Gastrocnemius medialis (tissue), 4 donors: ENCODE measurements at regions not wholly inside any gene's neighbourhood (a gene's known extent, or its start where the extent isn't known, plus 50 kb on each side); places are given as distances from the start of the nearest gene placed in this dataset.

ENCODE experiments used
- ATAC-seq, 2 donors: fragments of 150-250 bp; one replicate each; pipeline ENCODE4 v1.9.1; 2016
- DNase-seq, 2 donors: peaks; one replicate each; pipeline ENCODE4 v3.0.0-alpha.2; 2019
- H3K27ac ChIP-seq, 4 donors: fragments of 200-600 bp; sonication (generic); 1 replicate in 1 of 4; 2 replicates in 3 of 4; pipeline ENCODE4 v1.5.1; 2016 to 2018; ENCODE audit warnings: mild to moderate bottlenecking in 2 of 4, moderate library complexity in 1 of 4
- H3K27me3 ChIP-seq, 3 donors: fragments of 200-600 bp; sonication (generic) in 2 of 3; 1 replicate in 1 of 3; 2 replicates in 2 of 3; pipeline versions ENCODE4 v1.5.1 to v1.6.0; 2016 to 2019; ENCODE audit warnings: mild to moderate bottlenecking in 1 of 3, moderate library complexity in 1 of 3
- H3K36me3 ChIP-seq, 2 donors: fragments of 200-600 bp; sonication (generic) in 1 of 2; one replicate each; pipeline ENCODE4 v1.5.1; 2017 to 2018
- H3K4me1 ChIP-seq, 2 donors: fragments of 200-600 bp; sonication (generic) in 1 of 2; one replicate each; pipeline ENCODE4 v1.5.1; 2016 to 2017; ENCODE audit warnings: mild to moderate bottlenecking in 2 of 2
- H3K4me3 ChIP-seq, 4 donors: fragments of 200-600 bp; sonication (generic) in 3 of 4; 1 replicate in 1 of 4; 2 replicates in 3 of 4; pipeline ENCODE4 v1.5.1; 2016 to 2019; ENCODE audit warnings: mild to moderate bottlenecking in 2 of 4
- H3K9me3 ChIP-seq, 3 donors: fragments of 200-600 bp; sonication (generic) in 2 of 3; 1 replicate in 1 of 3; 2 replicates in 2 of 3; pipeline ENCODE4 v1.5.1; 2016 to 2019
- CTCF ChIP-seq, 5 experiments: fragments of 450-650 bp in 3 of 5; fragments of 200-600 bp in 2 of 5; sonication (generic) in 2 of 5; IDR thresholded peaks in 4 of 5; conservative IDR thresholded peaks in 1 of 5; 1 replicate in 4 of 5; 2 replicates in 1 of 5; pipeline ENCODE4 v1.5.1; 2016 to 2019; ENCODE audit warnings: antibody characterized with exemption in 5 of 5, mild to moderate bottlenecking in 3 of 5, moderate library complexity in 3 of 5
- POLR2A ChIP-seq, 2 donors: fragments of 450-650 bp; IDR thresholded peaks; one replicate each; pipeline ENCODE4 v1.6.1; 2017; ENCODE audit warnings: antibody characterized with exemption in 2 of 2, mild to moderate bottlenecking in 2 of 2, moderate library complexity in 2 of 2
- in situ Hi-C, 4 donors: fragments of 200-750 bp; cut with MboI; loops; one replicate each; pipeline versions ENCODE4 v1.15.0 to v1.8.0; 2017; ENCODE audit warnings: low sequenced_read_pairs in 4 of 4
- intact Hi-C: fragments of 100-400 bp; cut with DNase I; formaldehyde crosslinking; loops from one replicate; pipeline ENCODE4 v1.15.1; 2023; ENCODE audit warnings: low total_unique reads

DNA sequence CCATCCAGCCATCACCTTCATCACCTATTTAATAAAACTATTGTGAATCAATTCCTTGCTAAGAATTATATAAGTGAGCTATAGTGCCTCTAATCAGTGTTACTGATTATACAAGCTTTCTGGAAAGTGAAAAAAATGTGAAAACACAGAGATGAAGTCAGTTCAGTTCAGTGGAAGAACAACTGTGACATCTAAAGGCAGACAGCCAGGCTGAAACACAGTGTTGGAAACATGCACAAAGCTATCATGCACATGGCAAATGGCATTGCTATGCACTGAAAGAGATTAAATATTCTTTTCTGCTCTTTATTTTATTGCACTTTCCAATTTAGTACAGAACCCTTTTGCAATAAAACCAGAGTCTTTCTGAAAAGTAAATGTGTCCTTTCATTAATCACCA, 294.0 kb downstream of the RBM26 start:
- no peak for ATAC-seq
- TF ChIP-seq POLR2A (IDR thresholded peaks at IDR 0.05) (no peak), CTCF (IDR thresholded peaks at IDR 0.05 in 4 of 5, conservative IDR thresholded peaks at IDR 0.05 in 1 of 5) (no peak)

DNA sequence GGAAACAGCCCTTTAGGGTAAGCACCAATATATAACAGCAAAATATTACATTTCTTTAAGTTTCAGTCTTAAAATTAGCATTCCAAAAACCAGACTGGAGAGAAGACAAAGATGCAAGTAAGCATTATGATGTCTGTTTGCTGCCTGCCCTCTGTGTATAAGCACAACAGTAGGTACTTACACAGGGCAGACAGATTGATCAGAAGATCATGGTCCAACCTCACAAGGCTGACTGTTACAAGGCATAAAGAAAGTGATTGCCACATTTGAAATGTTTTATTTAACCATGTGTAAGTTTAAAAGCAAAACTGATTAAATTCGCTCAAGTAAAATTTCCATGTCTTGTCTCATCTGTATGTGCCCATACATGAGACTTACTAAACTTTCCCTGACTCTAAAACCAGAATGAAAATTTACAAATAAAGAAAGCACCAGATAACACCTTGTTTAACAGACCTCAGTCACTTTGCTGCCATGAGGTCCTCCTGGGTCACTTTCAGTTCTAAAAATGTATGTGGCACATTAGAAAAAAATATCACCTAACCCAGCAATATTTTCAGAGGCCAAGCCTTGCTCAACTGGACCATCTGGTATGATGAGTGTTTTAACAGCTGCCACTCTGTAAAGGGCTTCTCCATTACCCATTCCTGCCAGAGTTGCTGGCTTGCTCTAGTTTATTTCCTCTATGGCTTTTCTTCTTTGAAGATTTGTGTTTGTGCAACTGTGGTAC, 297.0 kb downstream of the RBM26 start:
- DNase-seq = no peak
- no peaks in the 10 kb centered on the region for H3K27me3 ChIP-seq
- H3K9me3 ChIP-seq = no peaks in the 10 kb centered on the region
- H3K27ac ChIP-seq = no peak overlapping the region
- no peaks in the 10 kb centered on the region for H3K36me3 ChIP-seq
- no peak for TF ChIP-seq CTCF (IDR thresholded peaks at IDR 0.05 in 4 of 5, conservative IDR thresholded peaks at IDR 0.05 in 1 of 5)
- TF ChIP-seq POLR2A (IDR thresholded peaks at IDR 0.05) = no peak
- H3K4me1 ChIP-seq = no peaks in the 10 kb centered on the region
- H3K4me3 ChIP-seq = no peak overlapping the region
- no peak for ATAC-seq
- in situ Hi-C loops (no loop called here), intact Hi-C loops (no loop called here)

More for the DNA sequence above, 294.0 kb downstream of the RBM26 start:
- intact Hi-C loops (no loop called here), in situ Hi-C loops (no loop called here)
- no peaks in the 10 kb centered on the region for H3K27me3 ChIP-seq
- H3K36me3 ChIP-seq = no peaks in the 10 kb centered on the region
- no peaks in the 10 kb centered on the region for H3K9me3 ChIP-seq
- H3K27ac ChIP-seq = no peak overlapping the region
- DNase-seq = no peak
- no peaks in the 10 kb centered on the region for H3K4me1 ChIP-seq
- H3K4me3 ChIP-seq = no peak overlapping the region

DNA sequence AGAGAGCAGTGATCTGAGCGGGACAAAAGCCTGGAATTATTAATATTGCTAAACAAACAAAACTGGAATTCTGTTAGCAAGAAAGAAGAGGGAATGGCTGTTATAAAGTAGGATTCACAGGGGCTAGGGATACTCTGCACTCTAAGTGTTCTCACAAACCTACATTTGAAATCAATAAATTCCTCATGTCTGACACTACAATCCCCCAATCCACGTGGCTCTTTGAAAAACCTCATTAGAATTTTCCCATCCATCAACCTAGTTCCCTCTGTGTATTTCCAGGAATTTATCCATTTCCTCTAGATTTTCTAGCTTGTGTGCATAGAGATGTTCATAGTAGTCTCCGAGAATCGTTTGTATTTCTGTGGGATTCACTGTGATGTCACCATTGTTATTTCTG, 307.5 kb downstream of the RBM26 start:
- no peak overlapping the region for H3K27ac ChIP-seq
- ATAC-seq (no peak), DNase-seq (no peak)
- H3K4me1 ChIP-seq = no peaks in the 10 kb centered on the region
- no peak overlapping the region for H3K4me3 ChIP-seq
- H3K27me3 ChIP-seq = no peaks in the 10 kb centered on the region
- TF ChIP-seq CTCF (IDR thresholded peaks at IDR 0.05 in 4 of 5, conservative IDR thresholded peaks at IDR 0.05 in 1 of 5) (no peak), POLR2A (IDR thresholded peaks at IDR 0.05) (no peak)
- in situ Hi-C loops (no loop called here), intact Hi-C loops (no loop called here)
- no peaks in the 10 kb centered on the region for H3K9me3 ChIP-seq
- H3K36me3 ChIP-seq = no peaks in the 10 kb centered on the region

DNA sequence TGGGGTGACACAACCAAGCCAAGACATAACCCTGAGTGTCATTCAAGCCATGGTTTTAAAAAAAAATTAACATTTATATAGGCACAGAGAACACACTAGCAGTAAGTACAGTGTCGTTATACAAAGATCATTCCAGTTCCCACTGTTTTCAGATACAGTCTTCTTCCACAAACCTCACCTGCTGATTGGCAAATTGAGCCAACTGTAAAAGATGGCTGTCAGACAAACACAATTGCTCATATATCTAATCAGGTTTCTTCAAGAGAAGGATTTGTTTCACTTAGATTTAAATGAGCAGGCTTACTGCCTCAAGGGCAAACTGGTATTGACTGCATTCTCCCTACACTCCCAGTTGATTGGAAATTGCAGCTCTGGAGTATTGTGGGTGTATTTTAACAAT, 308.9 kb downstream of the RBM26 start:
- H3K4me3 ChIP-seq = no peak overlapping the region
- no peaks in the 10 kb centered on the region for H3K36me3 ChIP-seq
- H3K27ac ChIP-seq = no peak overlapping the region
- no peak for TF ChIP-seq CTCF (IDR thresholded peaks at IDR 0.05 in 4 of 5, conservative IDR thresholded peaks at IDR 0.05 in 1 of 5)
- TF ChIP-seq POLR2A (IDR thresholded peaks at IDR 0.05) = no peak
- no peaks in the 10 kb centered on the region for H3K9me3 ChIP-seq
- no peaks in the 10 kb centered on the region for H3K4me1 ChIP-seq
- H3K27me3 ChIP-seq = no peaks in the 10 kb centered on the region
- intact Hi-C loops = no loop called here
- in situ Hi-C loops = no loop called here
- ATAC-seq = no peak
- DNase-seq = no peak

- Histone ChIP-seq H3K4me1 (no peaks in the 10 kb centered on the region), H3K36me3 (no peaks in the 10 kb centered on the region), H3K9me3 (no peaks in the 10 kb centered on the region), H3K27me3 (no peaks in the 10 kb centered on the region), H3K4me3 (no peak overlapping the region), H3K27ac (no peak overlapping the region)
- intact Hi-C loops = no loop called here
- DNase-seq (no peak), ATAC-seq (no peak)
- in situ Hi-C loops = no loop called here
- TF ChIP-seq POLR2A (IDR thresholded peaks at IDR 0.05) = no peak
Measured at GRCh38 chr13:79096099-79096498, 310.0 kb downstream of the RBM26 start.
